ENCODE measurements at regions not wholly inside any gene's neighbourhood (a gene's known extent, or its start where the extent isn't known, plus 50 kb on each side); places are given as distances from the start of the nearest gene placed in this dataset.

DNA sequence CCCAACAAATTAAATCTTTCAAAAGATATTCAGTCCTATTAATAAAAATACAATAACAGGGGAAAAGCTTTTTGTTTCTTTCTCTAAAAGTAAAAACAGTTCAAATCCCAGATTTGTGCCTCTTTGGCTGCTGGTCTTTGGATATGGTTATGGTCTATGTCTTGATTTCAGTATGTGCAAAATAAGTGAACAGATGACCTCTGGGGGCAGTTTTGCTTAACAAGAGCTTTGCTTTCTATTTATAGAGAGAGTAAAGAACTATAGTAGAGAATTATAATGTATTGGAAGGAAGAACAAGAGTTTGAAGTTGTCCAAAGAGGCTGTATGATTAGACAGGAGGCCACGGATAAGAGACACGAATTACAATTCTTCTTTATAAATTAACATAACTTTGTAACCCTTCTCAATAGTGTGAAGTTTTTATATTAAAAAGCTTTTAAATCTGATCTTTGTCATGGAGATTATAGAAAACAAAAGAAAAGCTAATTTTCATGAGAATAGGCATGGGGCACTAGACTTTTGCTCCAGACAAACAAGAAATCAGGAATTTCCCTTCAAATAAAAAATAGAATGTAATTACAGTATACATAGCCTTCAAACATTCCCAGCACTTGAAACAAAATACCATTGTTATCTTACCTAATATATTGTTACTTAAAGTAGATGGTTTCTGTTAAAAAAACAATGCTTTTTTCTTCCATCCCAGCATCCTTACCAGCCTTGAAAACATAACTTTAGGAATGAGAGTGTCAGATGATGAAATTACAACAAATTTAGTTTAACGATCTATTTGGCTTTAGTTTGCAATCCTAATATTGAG, 432.7 kb upstream of the ARHGEF26 start:
- Histone ChIP-seq H3K36me3 (replicated peaks; ENCODE audit: low read depth, low read length) (no peaks in the 10 kb centered on the region), H3K9me3 (ENCODE audit: insufficient read depth, low read length) (no peaks in the 10 kb centered on the region), H3K4me3 (ENCODE audit: low read length) (no peak overlapping the region), H3K27me3 (ENCODE audit: low read depth, low read length) (no peaks in the 10 kb centered on the region), H3K9ac (ENCODE audit: low read length) (no peak overlapping the region), H3K79me2 (ENCODE audit: low read length) (no peaks in the 10 kb centered on the region), H4K20me1 (ENCODE audit: insufficient read depth, low read length) (no peaks in the 10 kb centered on the region), H3K4me1 (ENCODE audit: low read length) (peaks cover 26% of the 10 kb centered on the region), H3K4me2 (ENCODE audit: low read length) (no peak overlapping the region), H2AFZ (ENCODE audit: low read depth, low read length) (no peak overlapping the region), H3K27ac (ENCODE audit: low read length) (no peak overlapping the region)
- no peak for TF ChIP-seq EZH2phosphoT487 (IDR thresholded peaks at IDR 0.05; ENCODE audit: low read depth)
- TF ChIP-seq, protein P1, sequence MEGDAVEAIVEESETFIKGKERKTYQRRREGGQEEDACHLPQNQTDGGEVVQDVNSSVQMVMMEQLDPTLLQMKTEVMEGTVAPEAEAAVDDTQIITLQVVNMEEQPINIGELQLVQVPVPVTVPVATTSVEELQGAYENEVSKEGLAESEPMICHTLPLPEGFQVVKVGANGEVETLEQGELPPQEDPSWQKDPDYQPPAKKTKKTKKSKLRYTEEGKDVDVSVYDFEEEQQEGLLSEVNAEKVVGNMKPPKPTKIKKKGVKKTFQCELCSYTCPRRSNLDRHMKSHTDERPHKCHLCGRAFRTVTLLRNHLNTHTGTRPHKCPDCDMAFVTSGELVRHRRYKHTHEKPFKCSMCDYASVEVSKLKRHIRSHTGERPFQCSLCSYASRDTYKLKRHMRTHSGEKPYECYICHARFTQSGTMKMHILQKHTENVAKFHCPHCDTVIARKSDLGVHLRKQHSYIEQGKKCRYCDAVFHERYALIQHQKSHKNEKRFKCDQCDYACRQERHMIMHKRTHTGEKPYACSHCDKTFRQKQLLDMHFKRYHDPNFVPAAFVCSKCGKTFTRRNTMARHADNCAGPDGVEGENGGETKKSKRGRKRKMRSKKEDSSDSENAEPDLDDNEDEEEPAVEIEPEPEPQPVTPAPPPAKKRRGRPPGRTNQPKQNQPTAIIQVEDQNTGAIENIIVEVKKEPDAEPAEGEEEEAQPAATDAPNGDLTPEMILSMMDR (IDR thresholded peaks at IDR 0.05; ENCODE audit: low read depth, low read length): no peak

DNA sequence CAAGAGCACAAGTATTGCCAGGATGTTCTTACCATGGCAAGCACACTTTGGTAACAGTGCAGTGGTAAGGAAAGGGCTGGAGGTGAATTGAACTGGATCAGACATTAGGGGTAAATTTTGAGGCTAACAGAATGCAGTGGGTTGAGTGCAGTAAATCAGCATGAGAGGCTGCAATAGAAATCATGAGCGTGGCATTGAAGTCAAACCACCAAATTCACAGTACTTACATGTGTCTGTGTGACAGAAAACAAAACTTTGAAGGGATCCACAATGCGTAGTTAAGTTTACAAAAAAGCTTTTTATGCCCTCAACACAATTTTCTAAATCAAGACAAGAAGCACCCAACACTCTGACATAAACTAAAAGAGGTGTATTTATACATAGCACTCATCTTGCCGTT, 428.0 kb upstream of the ARHGEF26 start:
- no peaks in the 10 kb centered on the region for H3K79me2 ChIP-seq (ENCODE audit: low read length)
- no peaks in the 10 kb centered on the region for H4K20me1 ChIP-seq (ENCODE audit: insufficient read depth, low read length)
- no peak overlapping the region for H3K4me3 ChIP-seq (ENCODE audit: low read length)
- H3K9me3 ChIP-seq (ENCODE audit: insufficient read depth, low read length): no peaks in the 10 kb centered on the region
- no peak overlapping the region for H2AFZ ChIP-seq (ENCODE audit: low read depth, low read length)
- H3K36me3 ChIP-seq (replicated peaks; ENCODE audit: low read depth, low read length): no peaks in the 10 kb centered on the region
- peak overlapping the region; percentile 44 for H3K4me2 ChIP-seq (ENCODE audit: low read length)
- H3K27ac ChIP-seq (ENCODE audit: low read length): peak overlapping the region; percentile 39; the same call in 1 of the 2 replicates
- TF ChIP-seq EZH2phosphoT487 (IDR thresholded peaks at IDR 0.05; ENCODE audit: low read depth): no peak
- TF ChIP-seq, protein P1 (IDR thresholded peaks at IDR 0.05; ENCODE audit: low read depth, low read length): no peak
- peaks cover 27% of the 10 kb centered on the region for H3K4me1 ChIP-seq (ENCODE audit: low read length)
- no peak overlapping the region for H3K9ac ChIP-seq (ENCODE audit: low read length)
- no peaks in the 10 kb centered on the region for H3K27me3 ChIP-seq (ENCODE audit: low read depth, low read length)

DNA sequence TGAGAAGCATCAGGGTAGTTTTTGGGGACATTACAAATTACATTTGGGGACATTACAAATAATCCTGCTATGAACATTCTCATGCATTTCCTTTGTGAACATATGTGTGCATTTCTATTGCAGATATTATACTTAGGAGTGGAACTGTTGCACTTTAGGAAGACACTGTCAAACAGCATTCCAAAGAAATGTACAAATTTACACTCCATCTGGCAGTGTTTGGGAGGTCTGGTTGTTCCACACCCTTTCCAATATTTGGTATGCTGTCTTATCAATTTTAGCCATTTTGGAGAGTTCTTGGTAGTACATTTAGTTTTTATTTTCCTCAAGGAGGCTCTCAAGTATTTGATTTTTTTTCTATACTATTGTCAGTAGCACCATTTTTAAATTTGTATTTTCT, 419.1 kb upstream of the ARHGEF26 start:
- no peaks in the 10 kb centered on the region for H3K27me3 ChIP-seq (ENCODE audit: low read depth, low read length)
- H3K36me3 ChIP-seq (replicated peaks; ENCODE audit: low read depth, low read length): no peaks in the 10 kb centered on the region
- no peaks in the 10 kb centered on the region for H3K79me2 ChIP-seq (ENCODE audit: low read length)
- no peaks in the 10 kb centered on the region for H4K20me1 ChIP-seq (ENCODE audit: insufficient read depth, low read length)
- no peak overlapping the region for H3K4me3 ChIP-seq (ENCODE audit: low read length)
- H3K4me2 ChIP-seq (ENCODE audit: low read length): no peak overlapping the region
- H3K27ac ChIP-seq (ENCODE audit: low read length): no peak overlapping the region
- no peak overlapping the region for H2AFZ ChIP-seq (ENCODE audit: low read depth, low read length)
- no peaks in the 10 kb centered on the region for H3K9me3 ChIP-seq (ENCODE audit: insufficient read depth, low read length)
- no peaks in the 10 kb centered on the region for H3K4me1 ChIP-seq (ENCODE audit: low read length)
- no peak overlapping the region for H3K9ac ChIP-seq (ENCODE audit: low read length)
- TF ChIP-seq, protein P1 (IDR thresholded peaks at IDR 0.05; ENCODE audit: low read depth, low read length): no peak
- TF ChIP-seq EZH2phosphoT487 (IDR thresholded peaks at IDR 0.05; ENCODE audit: low read depth): no peak

DNA sequence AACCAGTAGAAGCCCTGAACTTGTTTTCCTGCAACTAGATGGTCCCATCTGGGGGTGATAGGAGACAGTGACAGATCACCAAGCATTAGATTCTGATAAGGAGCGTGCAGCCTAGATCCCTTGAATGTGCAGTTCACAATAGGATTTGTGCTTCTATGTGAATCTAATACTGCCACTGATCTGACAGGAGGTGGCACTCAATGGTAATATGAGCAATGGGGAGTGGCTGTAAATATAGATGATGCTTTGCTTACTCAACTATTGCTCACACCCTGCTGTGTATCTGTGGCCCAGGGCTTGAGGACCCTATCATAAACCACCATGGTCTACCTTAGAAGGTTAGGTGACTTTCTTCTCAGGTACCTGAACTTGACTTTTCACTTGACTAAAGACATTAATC, 417.1 kb upstream of the ARHGEF26 start:
- H3K36me3 ChIP-seq (replicated peaks; ENCODE audit: low read depth, low read length): no peaks in the 10 kb centered on the region
- no peak overlapping the region for H3K4me3 ChIP-seq (ENCODE audit: low read length)
- no peaks in the 10 kb centered on the region for H3K9me3 ChIP-seq (ENCODE audit: insufficient read depth, low read length)
- no peak overlapping the region for H2AFZ ChIP-seq (ENCODE audit: low read depth, low read length)
- no peaks in the 10 kb centered on the region for H3K27me3 ChIP-seq (ENCODE audit: low read depth, low read length)
- no peak for TF ChIP-seq EZH2phosphoT487 (IDR thresholded peaks at IDR 0.05; ENCODE audit: low read depth)
- TF ChIP-seq, protein P1 (IDR thresholded peaks at IDR 0.05; ENCODE audit: low read depth, low read length): 0 out of 2 replicates have a peak, but pooled peaks have one; percentile 13
- no peak overlapping the region for H3K27ac ChIP-seq (ENCODE audit: low read length)
- H3K9ac ChIP-seq (ENCODE audit: low read length): no peak overlapping the region
- H4K20me1 ChIP-seq (ENCODE audit: insufficient read depth, low read length): no peaks in the 10 kb centered on the region
- H3K4me1 ChIP-seq (ENCODE audit: low read length): no peaks in the 10 kb centered on the region
- H3K79me2 ChIP-seq (ENCODE audit: low read length): no peaks in the 10 kb centered on the region
- no peak overlapping the region for H3K4me2 ChIP-seq (ENCODE audit: low read length)
